Ascending aorta (tissue), 2 donors: ENCODE measurements at regions not wholly inside any gene's neighbourhood (a gene's known extent, or its start where the extent isn't known, plus 50 kb on each side); places are given as distances from the start of the nearest gene placed in this dataset.

Experiments used
- DNase-seq, 2 donors: peaks; one replicate each; pipeline ENCODE4 v3.0.0-alpha.2; 2019; ENCODE audit warnings: low spot score in 2 of 2
- H3K27ac ChIP-seq, 2 donors: fragments of 200-600 bp; sonication (generic); one replicate each; pipeline ENCODE4 v1.5.1; 2016 to 2017; ENCODE audit warnings: mild to moderate bottlenecking in 1 of 2
- H3K27me3 ChIP-seq: fragments of 200-600 bp; sonication (generic); one replicate; pipeline ENCODE4 v1.5.1; 2017
- H3K36me3 ChIP-seq, 2 donors: fragments of 200-600 bp; sonication (generic); one replicate each; pipeline ENCODE4 v1.5.1; 2016
- H3K4me1 ChIP-seq, 2 donors: fragments of 200-600 bp; sonication (generic); one replicate each; pipeline ENCODE4 v1.5.1; 2016 to 2017; ENCODE audit warnings: mild to moderate bottlenecking in 1 of 2
- H3K4me3 ChIP-seq, 2 donors: fragments of 200-600 bp; sonication (generic); one replicate each; pipeline ENCODE4 v1.5.1; 2016 to 2017; ENCODE audit warnings: mild to moderate bottlenecking in 1 of 2
- H3K9me3 ChIP-seq, 2 donors: fragments of 200-600 bp; sonication (generic); one replicate each; pipeline ENCODE4 v1.5.1; 2016
- intact Hi-C: fragments of 100-400 bp; cut with DNase I; formaldehyde crosslinking; loops from one replicate; pipeline ENCODE4 v1.15.1; 2023
- TF ChIP-seq, protein P1 (sequence below), 3 experiments: fragments of 200-600 bp in 2 of 3; fragments of 450-650 bp in 1 of 3; sonication (generic) in 2 of 3; IDR thresholded peaks; one replicate each; pipeline ENCODE4 v1.5.1; 2016 to 2019; ENCODE audit warnings: antibody characterized with exemption in 3 of 3, mild to moderate bottlenecking in 1 of 3, moderate library complexity in 1 of 3

DNA sequence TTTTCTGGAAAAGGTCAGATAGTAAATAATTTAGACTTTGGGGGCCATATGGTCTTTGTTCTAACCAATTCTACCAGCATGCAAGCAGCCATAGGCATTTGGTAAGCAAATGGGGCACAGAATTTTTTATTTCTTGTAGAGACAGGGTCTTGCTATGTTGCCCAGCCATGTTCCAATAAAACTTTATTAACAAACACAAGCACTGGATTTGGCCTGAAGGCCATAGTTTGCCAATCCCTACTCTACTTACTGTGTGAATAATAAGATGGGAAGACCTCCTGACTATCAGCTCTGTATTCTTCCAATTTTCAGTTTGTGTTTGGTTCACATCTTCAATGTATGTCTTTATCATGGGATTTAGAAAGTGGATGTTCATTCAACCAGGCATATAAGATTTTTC lies 53.0 kb upstream of the SERP2 start:
- H3K27ac ChIP-seq = no peak overlapping the region
- DNase-seq = no peak
- intact Hi-C loops = no loop called here
- H3K4me3 ChIP-seq = no peak overlapping the region
- H3K4me1 ChIP-seq = peaks cover 0 to 3% of the 10 kb centered on the region in 2 donors
- H3K27me3 ChIP-seq = no peaks in the 10 kb centered on the region
- TF ChIP-seq, protein P1, sequence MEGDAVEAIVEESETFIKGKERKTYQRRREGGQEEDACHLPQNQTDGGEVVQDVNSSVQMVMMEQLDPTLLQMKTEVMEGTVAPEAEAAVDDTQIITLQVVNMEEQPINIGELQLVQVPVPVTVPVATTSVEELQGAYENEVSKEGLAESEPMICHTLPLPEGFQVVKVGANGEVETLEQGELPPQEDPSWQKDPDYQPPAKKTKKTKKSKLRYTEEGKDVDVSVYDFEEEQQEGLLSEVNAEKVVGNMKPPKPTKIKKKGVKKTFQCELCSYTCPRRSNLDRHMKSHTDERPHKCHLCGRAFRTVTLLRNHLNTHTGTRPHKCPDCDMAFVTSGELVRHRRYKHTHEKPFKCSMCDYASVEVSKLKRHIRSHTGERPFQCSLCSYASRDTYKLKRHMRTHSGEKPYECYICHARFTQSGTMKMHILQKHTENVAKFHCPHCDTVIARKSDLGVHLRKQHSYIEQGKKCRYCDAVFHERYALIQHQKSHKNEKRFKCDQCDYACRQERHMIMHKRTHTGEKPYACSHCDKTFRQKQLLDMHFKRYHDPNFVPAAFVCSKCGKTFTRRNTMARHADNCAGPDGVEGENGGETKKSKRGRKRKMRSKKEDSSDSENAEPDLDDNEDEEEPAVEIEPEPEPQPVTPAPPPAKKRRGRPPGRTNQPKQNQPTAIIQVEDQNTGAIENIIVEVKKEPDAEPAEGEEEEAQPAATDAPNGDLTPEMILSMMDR (IDR thresholded peaks at IDR 0.05) = no peak
- no peaks in the 10 kb centered on the region for H3K9me3 ChIP-seq
- H3K36me3 ChIP-seq = no peaks in the 10 kb centered on the region

DNA sequence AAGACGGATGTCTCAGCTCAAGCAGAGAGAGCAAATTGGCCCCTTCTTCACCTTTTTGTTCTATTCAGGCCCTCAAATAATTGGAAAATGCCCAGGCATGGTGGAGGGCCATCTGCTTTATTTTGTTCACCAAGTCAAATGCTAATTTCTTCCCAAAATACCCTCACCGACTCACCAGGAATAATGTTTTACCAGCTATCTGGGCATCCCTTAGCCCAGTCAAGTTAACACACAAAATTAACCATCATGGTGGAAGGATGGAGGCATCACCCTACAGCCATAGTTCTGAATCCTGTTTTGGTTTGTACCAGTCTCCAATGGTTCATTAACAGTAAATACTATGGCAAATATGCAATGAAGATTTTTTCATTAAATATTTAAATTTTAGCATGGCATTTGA lies 51.7 kb upstream of the SERP2 start:
- Histone ChIP-seq H3K36me3 (no peaks in the 10 kb centered on the region), H3K27ac (no peak overlapping the region), H3K27me3 (no peaks in the 10 kb centered on the region), H3K4me3 (no peak overlapping the region), H3K4me1 (peaks cover 0 to 3% of the 10 kb centered on the region in 2 donors), H3K9me3 (no peaks in the 10 kb centered on the region)
- intact Hi-C loops = no loop called here
- TF ChIP-seq, protein P1 (IDR thresholded peaks at IDR 0.05) = no peak
- DNase-seq = no peak

DNA sequence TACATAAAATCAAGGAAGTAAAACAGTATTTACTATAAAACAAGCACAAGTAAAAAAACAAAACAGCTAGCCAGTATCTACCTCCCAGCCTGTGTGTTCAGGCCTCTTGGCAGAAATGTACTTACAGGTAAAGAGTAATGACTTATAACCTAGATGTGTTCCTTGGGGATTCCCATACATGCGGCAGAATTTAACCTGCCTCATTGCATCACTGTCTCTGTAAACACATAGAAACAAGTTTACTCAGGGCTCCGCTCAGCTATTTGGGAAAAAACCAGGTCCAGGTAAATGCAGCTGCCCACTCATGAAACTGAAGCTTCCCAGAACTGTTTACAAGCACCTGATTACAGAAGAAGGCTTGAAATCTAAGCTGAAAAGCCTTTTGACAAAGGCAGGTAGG lies 50.7 kb upstream of the SERP2 start:
- Histone ChIP-seq H3K4me3 (no peak overlapping the region), H3K27me3 (no peaks in the 10 kb centered on the region), H3K36me3 (no peaks in the 10 kb centered on the region), H3K27ac (no peak overlapping the region), H3K9me3 (no peaks in the 10 kb centered on the region), H3K4me1 (no peaks in the 10 kb centered on the region)
- intact Hi-C loops = no loop called here
- DNase-seq = no peak
- TF ChIP-seq, protein P1 (IDR thresholded peaks at IDR 0.05) = no peak

DNA sequence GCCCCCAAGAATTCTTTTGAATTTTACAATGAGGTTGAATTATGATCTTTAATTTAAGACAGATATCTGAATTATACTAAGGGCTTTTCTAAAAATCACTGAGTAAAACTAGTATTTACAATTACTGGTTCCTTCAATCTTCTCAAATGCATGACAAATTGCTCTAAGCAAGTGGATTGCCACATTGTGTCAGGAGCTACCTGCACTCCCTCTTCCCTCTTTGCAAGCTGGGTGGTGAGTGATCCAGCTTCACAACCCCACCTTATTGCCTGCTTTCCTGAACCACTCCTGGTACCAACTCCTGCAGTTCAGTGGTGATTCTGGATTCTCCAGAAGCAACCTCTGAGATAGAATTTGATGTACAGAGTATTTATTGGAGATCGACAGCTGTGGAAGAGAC lies 49.9 kb upstream of the SERP2 start:
- H3K4me3 ChIP-seq = no peak overlapping the region
- no peak overlapping the region for H3K27ac ChIP-seq
- no peaks in the 10 kb centered on the region for H3K36me3 ChIP-seq
- intact Hi-C loops = no loop called here
- no peaks in the 10 kb centered on the region for H3K27me3 ChIP-seq
- no peak for DNase-seq
- TF ChIP-seq, protein P1 (IDR thresholded peaks at IDR 0.05) = no peak
- H3K4me1 ChIP-seq = no peaks in the 10 kb centered on the region
- no peaks in the 10 kb centered on the region for H3K9me3 ChIP-seq
